GM12873 (cell line): ENCODE measurements at regions not wholly inside any gene's neighbourhood (a gene's known extent, or its start where the extent isn't known, plus 50 kb on each side); places are given as distances from the start of the nearest gene placed in this dataset.

Experiments
- TF ChIP-seq, protein P1 (sequence below): IDR thresholded peaks from 2 replicates; pipeline ENCODE4 v1.5.1; 2012; ENCODE audit warnings: low read depth, mild to moderate bottlenecking, moderate library complexity, low read length, control low read depth; ENCODE audit not compliant: insufficient read depth; ENCODE audit errors: missing control alignments

GRCh38 chr9:32698706-32699277, 63.3 kb upstream of the TAF1L start:
- TF ChIP-seq, protein P1, sequence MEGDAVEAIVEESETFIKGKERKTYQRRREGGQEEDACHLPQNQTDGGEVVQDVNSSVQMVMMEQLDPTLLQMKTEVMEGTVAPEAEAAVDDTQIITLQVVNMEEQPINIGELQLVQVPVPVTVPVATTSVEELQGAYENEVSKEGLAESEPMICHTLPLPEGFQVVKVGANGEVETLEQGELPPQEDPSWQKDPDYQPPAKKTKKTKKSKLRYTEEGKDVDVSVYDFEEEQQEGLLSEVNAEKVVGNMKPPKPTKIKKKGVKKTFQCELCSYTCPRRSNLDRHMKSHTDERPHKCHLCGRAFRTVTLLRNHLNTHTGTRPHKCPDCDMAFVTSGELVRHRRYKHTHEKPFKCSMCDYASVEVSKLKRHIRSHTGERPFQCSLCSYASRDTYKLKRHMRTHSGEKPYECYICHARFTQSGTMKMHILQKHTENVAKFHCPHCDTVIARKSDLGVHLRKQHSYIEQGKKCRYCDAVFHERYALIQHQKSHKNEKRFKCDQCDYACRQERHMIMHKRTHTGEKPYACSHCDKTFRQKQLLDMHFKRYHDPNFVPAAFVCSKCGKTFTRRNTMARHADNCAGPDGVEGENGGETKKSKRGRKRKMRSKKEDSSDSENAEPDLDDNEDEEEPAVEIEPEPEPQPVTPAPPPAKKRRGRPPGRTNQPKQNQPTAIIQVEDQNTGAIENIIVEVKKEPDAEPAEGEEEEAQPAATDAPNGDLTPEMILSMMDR, result no peak

- TF ChIP-seq, protein P1, result no peak
These were observed 66.0 kb upstream of the TAF1L start for GRCh38 chr9:32701321-32702022.

GRCh38 chr9:32703635-32704034, 68.2 kb upstream of the TAF1L start:
- TF ChIP-seq, protein P1, result peak; percentile 37

- TF ChIP-seq, protein P1, result no peak
These were observed 68.9 kb upstream of the TAF1L start for GRCh38 chr9:32704343-32704742.

DNA sequence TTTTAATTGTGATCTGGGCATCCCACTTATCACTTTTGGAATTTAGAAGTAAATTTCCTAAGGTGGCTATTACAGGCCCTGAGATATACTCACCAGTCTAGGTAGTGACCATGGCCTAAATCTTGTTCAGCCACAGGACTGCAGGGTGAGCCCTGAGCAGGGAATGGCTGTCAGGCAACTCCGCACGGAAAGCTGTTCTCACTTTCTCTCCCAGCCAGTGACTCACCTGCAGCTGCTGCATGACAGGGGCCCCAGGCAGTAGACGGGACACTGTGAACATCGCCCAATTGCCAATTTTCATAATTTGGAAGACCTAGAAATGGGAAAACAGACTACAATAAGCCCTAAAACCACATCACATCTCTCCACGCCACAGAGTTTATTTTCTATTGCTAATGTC, 69.6 kb upstream of the TAF1L start:
- TF ChIP-seq, protein P1, result no peak

- TF ChIP-seq, protein P1, result no peak
These were observed 70.7 kb upstream of the TAF1L start for GRCh38 chr9:32706004-32706724.

DNA sequence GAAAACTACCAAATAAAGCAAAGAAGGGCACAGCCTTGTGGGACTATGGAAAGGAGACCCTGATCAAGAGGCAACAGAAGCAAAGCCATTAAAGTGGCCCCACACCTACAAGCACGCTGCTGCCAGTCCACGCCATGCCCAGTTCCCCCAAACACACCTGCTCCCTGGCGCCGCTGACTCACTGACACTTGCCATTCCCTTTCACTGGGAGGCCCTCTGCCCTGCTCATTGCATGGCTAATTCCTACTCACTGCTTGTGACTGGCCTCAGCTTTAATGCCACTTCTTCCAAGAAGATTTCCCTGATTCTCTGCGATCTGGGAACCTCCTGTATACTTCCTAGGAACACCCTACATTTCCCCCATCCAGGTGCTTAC, 71.2 kb upstream of the TAF1L start:
- TF ChIP-seq, protein P1, result no peak
